GM19395 (cell line): ENCODE measurements at regions not wholly inside any gene's neighbourhood (a gene's known extent, or its start where the extent isn't known, plus 50 kb on each side); places are given as distances from the start of the nearest gene placed in this dataset.

Source experiments
- ATAC-seq: cut with Tn5 transposase; IDR thresholded peaks from one replicate; pipeline ENCODE4 v1.9.1; 2021; ENCODE audit warnings: mild to moderate bottlenecking, moderate library complexity; ENCODE audit not compliant: unreplicated experiment

- no peak for ATAC-seq
These were observed 1206.3 kb upstream of the CNTN5 start for GRCh38 chr11:97814325-97814959.

- ATAC-seq: no peak
These were observed 1205.1 kb upstream of the CNTN5 start for GRCh38 chr11:97815667-97816066.

GRCh38 chr11:97832451-97832850, 1188.3 kb upstream of the CNTN5 start:
- no peak for ATAC-seq

GRCh38 chr11:97833412-97833811, 1187.3 kb upstream of the CNTN5 start:
- no peak for ATAC-seq

- no peak for ATAC-seq
These were observed 1176.7 kb upstream of the CNTN5 start for GRCh38 chr11:97844016-97844415.

GRCh38 chr11:97847730-97848129, 1173.0 kb upstream of the CNTN5 start:
- no peak for ATAC-seq

- ATAC-seq: no peak
These were observed 1170.0 kb upstream of the CNTN5 start for GRCh38 chr11:97850701-97851100.

GRCh38 chr11:97854357-97854756, 1166.4 kb upstream of the CNTN5 start:
- ATAC-seq: no peak

GRCh38 chr11:97854877-97855276, 1165.9 kb upstream of the CNTN5 start:
- ATAC-seq: no peak

- ATAC-seq: no peak
These were observed 1164.1 kb upstream of the CNTN5 start for GRCh38 chr11:97856666-97857065.

GRCh38 chr11:97860237-97860636, 1160.5 kb upstream of the CNTN5 start:
- ATAC-seq: no peak

GRCh38 chr11:97862021-97862420, 1158.7 kb upstream of the CNTN5 start:
- no peak for ATAC-seq

- no peak for ATAC-seq
These were observed 1155.2 kb upstream of the CNTN5 start for GRCh38 chr11:97865424-97866012.

GRCh38 chr11:97871816-97872215, 1148.9 kb upstream of the CNTN5 start:
- no peak for ATAC-seq

- no peak for ATAC-seq
These were observed 1140.5 kb upstream of the CNTN5 start for GRCh38 chr11:97880209-97880608.

- ATAC-seq: no peak
These were observed 1137.7 kb upstream of the CNTN5 start for GRCh38 chr11:97883086-97883485.

GRCh38 chr11:97888641-97889040, 1132.1 kb upstream of the CNTN5 start:
- ATAC-seq: no peak

GRCh38 chr11:97890466-97890865, 1130.3 kb upstream of the CNTN5 start:
- no peak for ATAC-seq

- no peak for ATAC-seq
These were observed 1127.1 kb upstream of the CNTN5 start for GRCh38 chr11:97893612-97894011.

- no peak for ATAC-seq
These were observed 1125.8 kb upstream of the CNTN5 start for GRCh38 chr11:97894978-97895377.

GRCh38 chr11:97895572-97895971, 1125.2 kb upstream of the CNTN5 start:
- ATAC-seq: no peak

GRCh38 chr11:97902828-97903227, 1117.9 kb upstream of the CNTN5 start:
- no peak for ATAC-seq

- no peak for ATAC-seq
These were observed 1115.6 kb upstream of the CNTN5 start for GRCh38 chr11:97905101-97905500.
